Ovary (tissue), 3 donors: ENCODE measurements at regions not wholly inside any gene's neighbourhood (a gene's known extent, or its start where the extent isn't known, plus 50 kb on each side); places are given as distances from the start of the nearest gene placed in this dataset.

ENCODE experiments used
- EP300 ChIP-seq: sonication (generic); formaldehyde crosslinking; IDR thresholded peaks from one replicate; pipeline ENCODE4 v1.6.1; 2017; ENCODE audit warnings: antibody characterized with exemption
- POLR2A ChIP-seq: fragments of 450-650 bp; IDR thresholded peaks from one replicate; pipeline ENCODE4 v1.6.1; 2017; ENCODE audit warnings: antibody characterized with exemption, mild to moderate bottlenecking, moderate library complexity
- TF ChIP-seq, protein P1 (sequence below), 3 donors: fragments of 450-650 bp in 2 of 3; fragments of 200-600 bp in 1 of 3; IDR thresholded peaks; one replicate each; pipeline versions ENCODE4 v1.5.1 to v1.8.0; 2016 to 2022; ENCODE audit warnings: antibody characterized with exemption in 3 of 3, mild to moderate bottlenecking in 1 of 3
- donor health status: DM: no; HTN: no; CAD: no.

DNA sequence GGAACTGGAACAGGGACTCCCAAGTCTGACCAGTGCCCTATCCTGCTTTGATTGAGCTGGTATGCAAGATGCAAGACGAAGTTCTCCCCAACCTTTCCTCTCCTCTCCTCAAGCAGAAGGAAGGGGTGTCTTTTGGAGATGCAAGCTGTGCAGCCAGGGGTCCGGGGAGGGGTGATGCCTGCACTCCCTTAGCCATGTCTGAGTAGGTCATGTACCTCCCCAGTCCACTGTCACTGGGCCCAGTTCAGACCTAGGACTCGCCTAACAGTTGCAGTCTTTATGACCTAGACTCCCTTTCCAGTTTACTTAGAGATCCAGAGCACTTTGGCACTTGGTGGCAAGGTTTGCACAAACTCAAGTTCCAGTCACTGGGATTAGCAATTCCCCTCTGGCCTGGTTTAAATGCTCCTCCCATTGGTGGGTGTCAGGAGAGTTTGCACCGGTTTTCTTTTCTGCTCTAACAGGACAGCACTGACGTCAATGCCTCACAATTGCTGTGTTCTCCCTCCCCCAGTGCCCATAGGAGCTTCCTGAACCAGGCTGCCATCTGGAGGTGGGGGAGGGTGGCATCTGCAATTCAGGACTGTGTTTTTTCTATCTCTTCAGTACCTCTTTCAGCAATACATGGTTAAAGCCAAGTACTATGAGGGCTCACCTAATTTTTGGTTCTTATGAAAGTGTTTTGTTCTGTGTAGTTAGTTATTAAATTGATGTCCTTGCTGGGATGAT is 782.2 kb downstream of the ARAP2 start:
- TF ChIP-seq, protein P1, sequence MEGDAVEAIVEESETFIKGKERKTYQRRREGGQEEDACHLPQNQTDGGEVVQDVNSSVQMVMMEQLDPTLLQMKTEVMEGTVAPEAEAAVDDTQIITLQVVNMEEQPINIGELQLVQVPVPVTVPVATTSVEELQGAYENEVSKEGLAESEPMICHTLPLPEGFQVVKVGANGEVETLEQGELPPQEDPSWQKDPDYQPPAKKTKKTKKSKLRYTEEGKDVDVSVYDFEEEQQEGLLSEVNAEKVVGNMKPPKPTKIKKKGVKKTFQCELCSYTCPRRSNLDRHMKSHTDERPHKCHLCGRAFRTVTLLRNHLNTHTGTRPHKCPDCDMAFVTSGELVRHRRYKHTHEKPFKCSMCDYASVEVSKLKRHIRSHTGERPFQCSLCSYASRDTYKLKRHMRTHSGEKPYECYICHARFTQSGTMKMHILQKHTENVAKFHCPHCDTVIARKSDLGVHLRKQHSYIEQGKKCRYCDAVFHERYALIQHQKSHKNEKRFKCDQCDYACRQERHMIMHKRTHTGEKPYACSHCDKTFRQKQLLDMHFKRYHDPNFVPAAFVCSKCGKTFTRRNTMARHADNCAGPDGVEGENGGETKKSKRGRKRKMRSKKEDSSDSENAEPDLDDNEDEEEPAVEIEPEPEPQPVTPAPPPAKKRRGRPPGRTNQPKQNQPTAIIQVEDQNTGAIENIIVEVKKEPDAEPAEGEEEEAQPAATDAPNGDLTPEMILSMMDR (IDR thresholded peaks at IDR 0.05), result no peak
- TF ChIP-seq EP300 (no peak), POLR2A (no peak)
